Nephron progenitor cell (in vitro differentiated cells): ENCODE measurements at regions not wholly inside any gene's neighbourhood (a gene's known extent, or its start where the extent isn't known, plus 50 kb on each side); places are given as distances from the start of the nearest gene placed in this dataset.

Experiments used
- DNase-seq: peaks from one replicate; pipeline ENCODE4 v3.0.0; 2021
- H3K27ac Mint-ChIP-seq: 2 replicates; pipeline ENCODE4 v1.8.0; 2021; ENCODE audit warnings: mild to moderate bottlenecking, moderate library complexity, mixed read lengths
- H3K27me3 Mint-ChIP-seq: 2 replicates; pipeline ENCODE4 v1.8.0; 2021; ENCODE audit warnings: mild to moderate bottlenecking, low read depth, mixed read lengths; ENCODE audit not compliant: poor library complexity
- H3K36me3 Mint-ChIP-seq: 2 replicates; pipeline ENCODE4 v1.8.0; 2021; ENCODE audit warnings: low read depth, mixed read lengths
- H3K4me1 Mint-ChIP-seq: 2 replicates; pipeline ENCODE4 v1.8.0; 2021; ENCODE audit warnings: mixed read lengths
- H3K4me3 Mint-ChIP-seq: 2 replicates; pipeline ENCODE4 v1.8.0; 2021; ENCODE audit warnings: mild to moderate bottlenecking, moderate library complexity, mixed read lengths
- H3K9me3 Mint-ChIP-seq: 2 replicates; pipeline ENCODE4 v1.8.0; 2021; ENCODE audit warnings: mild to moderate bottlenecking, moderate library complexity, mixed read lengths
- TF ChIP-seq, protein P1 (sequence below): fragments of 200-600 bp; sonication (generic); IDR thresholded peaks from 2 replicates; pipeline ENCODE4 v1.5.0; 2021; ENCODE audit warnings: antibody characterized with exemption

DNA sequence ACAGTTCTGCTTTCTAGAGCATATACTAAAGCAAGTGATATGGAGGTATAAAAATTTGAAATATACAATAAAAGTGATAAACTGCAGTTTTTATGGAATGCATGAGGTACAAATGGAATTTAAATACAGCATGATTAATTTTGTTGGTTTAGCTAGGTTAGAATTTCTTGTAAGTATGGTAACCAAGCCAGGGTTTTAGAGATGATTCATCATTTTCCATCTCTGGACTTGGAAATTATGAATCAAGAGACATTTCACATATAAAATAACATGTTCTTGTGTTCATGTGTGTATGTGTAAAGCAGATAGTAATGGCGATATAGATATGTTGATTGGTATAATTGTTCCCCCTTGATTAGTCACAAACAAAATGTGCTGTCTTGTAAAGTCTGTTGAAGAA, 1219.8 kb downstream of the CDH8 start:
- H3K36me3 Mint-ChIP-seq = no peaks in the 10 kb centered on the region
- no peak overlapping the region for H3K27ac Mint-ChIP-seq
- no peaks in the 10 kb centered on the region for H3K4me1 Mint-ChIP-seq
- DNase-seq = no peak
- TF ChIP-seq, protein P1, sequence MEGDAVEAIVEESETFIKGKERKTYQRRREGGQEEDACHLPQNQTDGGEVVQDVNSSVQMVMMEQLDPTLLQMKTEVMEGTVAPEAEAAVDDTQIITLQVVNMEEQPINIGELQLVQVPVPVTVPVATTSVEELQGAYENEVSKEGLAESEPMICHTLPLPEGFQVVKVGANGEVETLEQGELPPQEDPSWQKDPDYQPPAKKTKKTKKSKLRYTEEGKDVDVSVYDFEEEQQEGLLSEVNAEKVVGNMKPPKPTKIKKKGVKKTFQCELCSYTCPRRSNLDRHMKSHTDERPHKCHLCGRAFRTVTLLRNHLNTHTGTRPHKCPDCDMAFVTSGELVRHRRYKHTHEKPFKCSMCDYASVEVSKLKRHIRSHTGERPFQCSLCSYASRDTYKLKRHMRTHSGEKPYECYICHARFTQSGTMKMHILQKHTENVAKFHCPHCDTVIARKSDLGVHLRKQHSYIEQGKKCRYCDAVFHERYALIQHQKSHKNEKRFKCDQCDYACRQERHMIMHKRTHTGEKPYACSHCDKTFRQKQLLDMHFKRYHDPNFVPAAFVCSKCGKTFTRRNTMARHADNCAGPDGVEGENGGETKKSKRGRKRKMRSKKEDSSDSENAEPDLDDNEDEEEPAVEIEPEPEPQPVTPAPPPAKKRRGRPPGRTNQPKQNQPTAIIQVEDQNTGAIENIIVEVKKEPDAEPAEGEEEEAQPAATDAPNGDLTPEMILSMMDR = no peak
- H3K9me3 Mint-ChIP-seq = no peaks in the 10 kb centered on the region
- H3K27me3 Mint-ChIP-seq = peaks cover 3% of the 10 kb centered on the region
- no peak overlapping the region for H3K4me3 Mint-ChIP-seq

DNA sequence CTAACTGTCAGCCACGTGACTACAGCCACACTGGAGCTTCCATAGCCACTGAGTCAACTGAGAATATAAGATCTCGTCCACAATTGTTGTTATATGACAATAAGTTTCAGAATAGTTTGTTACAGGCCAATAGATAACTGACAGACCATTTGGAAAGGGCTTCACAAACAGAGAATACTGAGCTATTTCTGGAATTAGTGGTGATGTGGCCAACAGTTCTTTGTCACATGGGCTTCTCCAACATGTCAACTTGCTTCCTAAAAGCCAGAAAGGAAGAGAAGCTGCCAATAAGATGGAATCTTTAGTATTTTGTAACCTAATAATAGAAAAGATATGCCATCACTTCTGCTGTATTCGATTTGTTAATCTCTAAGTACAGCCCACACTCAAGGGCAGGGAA, 1220.4 kb downstream of the CDH8 start:
- H3K27me3 Mint-ChIP-seq = peaks cover 3% of the 10 kb centered on the region
- TF ChIP-seq, protein P1 = no peak
- no peak overlapping the region for H3K4me3 Mint-ChIP-seq
- H3K27ac Mint-ChIP-seq = no peak overlapping the region
- no peaks in the 10 kb centered on the region for H3K4me1 Mint-ChIP-seq
- no peaks in the 10 kb centered on the region for H3K9me3 Mint-ChIP-seq
- no peak for DNase-seq
- H3K36me3 Mint-ChIP-seq = no peaks in the 10 kb centered on the region

DNA sequence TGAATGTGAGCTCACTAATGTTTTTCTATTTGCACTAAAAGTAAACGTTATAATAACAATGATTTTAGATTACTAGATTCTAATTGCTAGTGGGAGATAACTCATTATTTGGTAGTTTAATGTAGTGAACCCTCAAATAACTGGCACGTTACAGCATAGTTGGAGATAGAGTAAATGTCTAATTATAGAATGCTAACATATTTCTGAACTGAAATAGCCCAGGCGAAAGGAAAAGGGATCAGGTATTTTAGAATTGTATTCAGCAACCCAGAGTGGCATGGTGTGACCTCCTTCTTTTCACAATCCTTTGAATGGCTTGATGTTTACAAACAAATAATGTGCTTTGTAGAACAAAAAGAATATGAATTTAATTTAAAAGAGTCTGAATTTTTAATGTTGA, 1221.2 kb downstream of the CDH8 start:
- Mint-ChIP-seq H3K27me3 (peaks cover 3% of the 10 kb centered on the region), H3K4me3 (no peak overlapping the region), H3K27ac (no peak overlapping the region), H3K4me1 (no peaks in the 10 kb centered on the region), H3K36me3 (no peaks in the 10 kb centered on the region), H3K9me3 (no peaks in the 10 kb centered on the region)
- DNase-seq = no peak
- TF ChIP-seq, protein P1 = no peak

DNA sequence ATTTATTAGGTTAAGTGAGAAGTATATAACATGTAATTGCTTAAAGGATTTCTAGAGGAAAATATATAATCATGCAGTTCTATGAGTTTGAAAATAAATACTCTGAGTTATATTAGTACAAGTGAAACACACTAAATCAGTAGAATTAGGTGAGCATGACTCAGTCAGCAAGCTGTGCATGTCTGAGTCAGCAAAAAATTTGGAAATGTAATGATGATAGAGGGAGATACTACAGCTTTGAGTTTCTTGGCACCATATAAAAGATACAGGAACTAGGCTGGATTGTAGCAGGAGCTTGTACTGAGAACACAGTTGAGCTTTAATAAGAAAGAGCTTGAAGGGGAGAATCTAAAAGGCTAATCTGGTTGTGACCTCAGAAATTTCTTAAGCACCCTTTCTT, 1224.6 kb downstream of the CDH8 start:
- Mint-ChIP-seq H3K27me3 (peaks cover 3% of the 10 kb centered on the region), H3K4me3 (no peak overlapping the region), H3K4me1 (no peaks in the 10 kb centered on the region), H3K27ac (no peak overlapping the region), H3K9me3 (peaks cover 5% of the 10 kb centered on the region), H3K36me3 (no peaks in the 10 kb centered on the region)
- TF ChIP-seq, protein P1 = no peak
- DNase-seq = no peak

DNA sequence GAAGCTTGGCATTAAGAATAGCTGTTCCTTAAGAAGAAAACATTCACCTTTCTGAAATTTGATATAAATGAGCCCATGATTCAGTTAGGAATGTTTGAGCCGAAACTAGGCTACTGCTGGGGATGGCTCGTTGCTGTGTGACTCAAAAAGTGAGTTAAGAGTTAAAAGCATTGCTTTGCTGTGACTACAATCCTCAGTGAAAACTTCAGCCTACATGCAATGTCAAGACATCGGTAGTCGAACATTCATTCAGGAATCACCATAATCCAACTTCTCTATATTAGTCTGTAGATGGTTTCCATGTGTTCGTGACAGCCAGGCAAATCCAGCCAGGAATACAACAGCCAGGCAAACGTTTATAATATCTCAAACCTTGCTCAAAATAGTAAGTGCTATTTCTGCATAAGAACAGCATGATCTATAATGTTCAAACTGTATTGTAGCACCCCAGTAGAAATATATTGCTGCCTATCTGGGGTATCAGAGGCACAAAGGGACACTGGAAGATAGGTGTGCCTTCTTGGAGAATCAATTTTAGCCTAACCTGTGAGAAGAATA, 1225.1 kb downstream of the CDH8 start:
- Mint-ChIP-seq H3K36me3 (no peaks in the 10 kb centered on the region), H3K4me3 (no peak overlapping the region), H3K27me3 (peaks cover 3% of the 10 kb centered on the region), H3K9me3 (peaks cover 10% of the 10 kb centered on the region), H3K4me1 (no peaks in the 10 kb centered on the region), H3K27ac (no peak overlapping the region)
- DNase-seq = no peak
- TF ChIP-seq, protein P1 = no peak

DNA sequence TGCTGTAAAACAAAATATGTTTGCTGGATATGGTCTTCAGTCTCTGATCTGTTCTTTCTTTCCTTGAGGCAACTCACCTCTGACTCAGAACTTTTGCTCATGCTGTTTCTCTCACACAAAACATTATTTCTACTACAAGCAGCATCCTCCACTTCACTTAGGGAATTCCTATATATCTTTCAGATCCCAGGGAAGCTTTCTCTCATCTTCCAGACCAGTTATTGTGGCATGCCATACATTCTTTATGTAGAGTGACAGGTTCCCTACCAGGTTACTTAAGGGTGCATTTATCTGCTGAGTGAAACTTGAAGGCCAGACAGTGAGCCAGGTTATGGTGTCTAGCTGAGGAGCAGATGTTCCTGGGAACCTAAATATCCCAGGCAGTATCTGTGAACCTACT, 1226.0 kb downstream of the CDH8 start:
- peaks cover 11% of the 10 kb centered on the region for H3K9me3 Mint-ChIP-seq
- H3K4me3 Mint-ChIP-seq = no peak overlapping the region
- H3K36me3 Mint-ChIP-seq = no peaks in the 10 kb centered on the region
- no peak overlapping the region for H3K27ac Mint-ChIP-seq
- H3K27me3 Mint-ChIP-seq = no peaks in the 10 kb centered on the region
- TF ChIP-seq, protein P1 = no peak
- DNase-seq = no peak
- no peaks in the 10 kb centered on the region for H3K4me1 Mint-ChIP-seq
